ENCODE measurements at regions not wholly inside any gene's neighbourhood (a gene's known extent, or its start where the extent isn't known, plus 50 kb on each side); places are given as distances from the start of the nearest gene placed in this dataset.
"Not testable (repeated sequence)": the region's sequence is repeated elsewhere in the genome, so short reads cannot be mapped to it uniquely, and the experiment has no call there.

GRCh38 chr9:89854715-89855475 lies 250.1 kb downstream of the GADD45G start:
- Histone ChIP-seq H3K36me3 (ENCODE audit: control insufficient read depth, insufficient read depth, low read length) (no peaks in the 10 kb centered on the region), H3K4me1 (ENCODE audit: control insufficient read depth, insufficient read depth, low read length) (no peaks in the 10 kb centered on the region), H3K9ac (ENCODE audit: low read length) (no peak overlapping the region), H3K4me3 (ENCODE audit: low read length) (no peak overlapping the region), H3K27ac (ENCODE audit: low read depth, low read length) (no peak overlapping the region), H3K27me3 (ENCODE audit: control insufficient read depth, insufficient read depth, low read length) (no peaks in the 10 kb centered on the region)

- H3K36me3 ChIP-seq (ENCODE audit: control insufficient read depth, insufficient read depth, low read length); H3K4me1 ChIP-seq (ENCODE audit: control insufficient read depth, insufficient read depth, low read length); H3K9ac ChIP-seq (ENCODE audit: low read length); H3K27me3 ChIP-seq (ENCODE audit: control insufficient read depth, insufficient read depth, low read length); H3K4me3 ChIP-seq (ENCODE audit: low read length); H3K27ac ChIP-seq (ENCODE audit: low read depth, low read length): not testable (repeated sequence)
These were observed 251.5 kb downstream of the GADD45G start for GRCh38 chr9:89856296-89856695.

GRCh38 chr9:89856950-89857349 lies 252.1 kb downstream of the GADD45G start:
- H3K27ac ChIP-seq (ENCODE audit: low read depth, low read length); H3K4me3 ChIP-seq (ENCODE audit: low read length); H3K36me3 ChIP-seq (ENCODE audit: control insufficient read depth, insufficient read depth, low read length); H3K9ac ChIP-seq (ENCODE audit: low read length); H3K4me1 ChIP-seq (ENCODE audit: control insufficient read depth, insufficient read depth, low read length); H3K27me3 ChIP-seq (ENCODE audit: control insufficient read depth, insufficient read depth, low read length): not testable (repeated sequence)

- H3K4me1 ChIP-seq (ENCODE audit: control insufficient read depth, insufficient read depth, low read length); H3K27ac ChIP-seq (ENCODE audit: low read depth, low read length); H3K27me3 ChIP-seq (ENCODE audit: control insufficient read depth, insufficient read depth, low read length); H3K9ac ChIP-seq (ENCODE audit: low read length); H3K36me3 ChIP-seq (ENCODE audit: control insufficient read depth, insufficient read depth, low read length); H3K4me3 ChIP-seq (ENCODE audit: low read length): not testable (repeated sequence)
These were observed 255.0 kb downstream of the GADD45G start for GRCh38 chr9:89859842-89860241.

GRCh38 chr9:89861371-89861770 lies 256.6 kb downstream of the GADD45G start:
- not testable (repeated sequence) for H3K27ac ChIP-seq (ENCODE audit: low read depth, low read length); H3K36me3 ChIP-seq (ENCODE audit: control insufficient read depth, insufficient read depth, low read length); H3K4me3 ChIP-seq (ENCODE audit: low read length); H3K4me1 ChIP-seq (ENCODE audit: control insufficient read depth, insufficient read depth, low read length); H3K9ac ChIP-seq (ENCODE audit: low read length); H3K27me3 ChIP-seq (ENCODE audit: control insufficient read depth, insufficient read depth, low read length)

GRCh38 chr9:89862316-89862715 lies 257.5 kb downstream of the GADD45G start:
- H3K4me1 ChIP-seq (ENCODE audit: control insufficient read depth, insufficient read depth, low read length): no peaks in the 10 kb centered on the region

GRCh38 chr9:89863141-89863540 lies 258.3 kb downstream of the GADD45G start:
- no peaks in the 10 kb centered on the region for H3K27me3 ChIP-seq (ENCODE audit: control insufficient read depth, insufficient read depth, low read length)
- no peaks in the 10 kb centered on the region for H3K36me3 ChIP-seq (ENCODE audit: control insufficient read depth, insufficient read depth, low read length)
- H3K27ac ChIP-seq (ENCODE audit: low read depth, low read length): no peak overlapping the region
- no peak overlapping the region for H3K4me3 ChIP-seq (ENCODE audit: low read length)
- no peaks in the 10 kb centered on the region for H3K4me1 ChIP-seq (ENCODE audit: control insufficient read depth, insufficient read depth, low read length)
- H3K9ac ChIP-seq (ENCODE audit: low read length): no peak overlapping the region

More at GRCh38 chr9:89862316-89862715, 257.5 kb downstream of the GADD45G start:
- Histone ChIP-seq H3K36me3 (ENCODE audit: control insufficient read depth, insufficient read depth, low read length) (no peaks in the 10 kb centered on the region), H3K27me3 (ENCODE audit: control insufficient read depth, insufficient read depth, low read length) (no peaks in the 10 kb centered on the region), H3K4me3 (ENCODE audit: low read length) (no peak overlapping the region), H3K27ac (ENCODE audit: low read depth, low read length) (no peak overlapping the region), H3K9ac (ENCODE audit: low read length) (no peak overlapping the region)

- no peaks in the 10 kb centered on the region for H3K4me1 ChIP-seq (ENCODE audit: control insufficient read depth, insufficient read depth, low read length)
- H3K4me3 ChIP-seq (ENCODE audit: low read length): no peak overlapping the region
- no peak overlapping the region for H3K27ac ChIP-seq (ENCODE audit: low read depth, low read length)
- no peak overlapping the region for H3K9ac ChIP-seq (ENCODE audit: low read length)
- no peaks in the 10 kb centered on the region for H3K27me3 ChIP-seq (ENCODE audit: control insufficient read depth, insufficient read depth, low read length)
- H3K36me3 ChIP-seq (ENCODE audit: control insufficient read depth, insufficient read depth, low read length): no peaks in the 10 kb centered on the region
These were observed 259.0 kb downstream of the GADD45G start for GRCh38 chr9:89863837-89864236.

GRCh38 chr9:89864257-89864656 lies 259.4 kb downstream of the GADD45G start:
- Histone ChIP-seq H3K9ac (ENCODE audit: low read length) (no peak overlapping the region), H3K4me3 (ENCODE audit: low read length) (no peak overlapping the region), H3K4me1 (ENCODE audit: control insufficient read depth, insufficient read depth, low read length) (no peaks in the 10 kb centered on the region), H3K27me3 (ENCODE audit: control insufficient read depth, insufficient read depth, low read length) (no peaks in the 10 kb centered on the region), H3K36me3 (ENCODE audit: control insufficient read depth, insufficient read depth, low read length) (no peaks in the 10 kb centered on the region), H3K27ac (ENCODE audit: low read depth, low read length) (no peak overlapping the region)

- Histone ChIP-seq H3K4me3 (ENCODE audit: low read length) (no peak overlapping the region), H3K4me1 (ENCODE audit: control insufficient read depth, insufficient read depth, low read length) (no peaks in the 10 kb centered on the region), H3K27ac (ENCODE audit: low read depth, low read length) (no peak overlapping the region), H3K36me3 (ENCODE audit: control insufficient read depth, insufficient read depth, low read length) (no peaks in the 10 kb centered on the region), H3K27me3 (ENCODE audit: control insufficient read depth, insufficient read depth, low read length) (no peaks in the 10 kb centered on the region), H3K9ac (ENCODE audit: low read length) (no peak overlapping the region)
These were observed 259.9 kb downstream of the GADD45G start for GRCh38 chr9:89864731-89865130.

GRCh38 chr9:89865357-89865756 lies 260.5 kb downstream of the GADD45G start:
- Histone ChIP-seq H3K9ac (ENCODE audit: low read length) (no peak overlapping the region), H3K4me1 (ENCODE audit: control insufficient read depth, insufficient read depth, low read length) (no peaks in the 10 kb centered on the region), H3K4me3 (ENCODE audit: low read length) (no peak overlapping the region), H3K27me3 (ENCODE audit: control insufficient read depth, insufficient read depth, low read length) (no peaks in the 10 kb centered on the region), H3K27ac (ENCODE audit: low read depth, low read length) (no peak overlapping the region), H3K36me3 (ENCODE audit: control insufficient read depth, insufficient read depth, low read length) (no peaks in the 10 kb centered on the region)

GRCh38 chr9:89865981-89866380 lies 261.2 kb downstream of the GADD45G start:
- Histone ChIP-seq H3K27ac (ENCODE audit: low read depth, low read length) (no peak overlapping the region), H3K9ac (ENCODE audit: low read length) (no peak overlapping the region), H3K36me3 (ENCODE audit: control insufficient read depth, insufficient read depth, low read length) (no peaks in the 10 kb centered on the region), H3K27me3 (ENCODE audit: control insufficient read depth, insufficient read depth, low read length) (no peaks in the 10 kb centered on the region), H3K4me3 (ENCODE audit: low read length) (no peak overlapping the region), H3K4me1 (ENCODE audit: control insufficient read depth, insufficient read depth, low read length) (no peaks in the 10 kb centered on the region)

GRCh38 chr9:89866701-89867100 lies 261.9 kb downstream of the GADD45G start:
- no peak overlapping the region for H3K4me3 ChIP-seq (ENCODE audit: low read length)

More at GRCh38 chr9:89866701-89867100, 261.9 kb downstream of the GADD45G start:
- Histone ChIP-seq H3K27ac (ENCODE audit: low read depth, low read length) (no peak overlapping the region), H3K27me3 (ENCODE audit: control insufficient read depth, insufficient read depth, low read length) (no peaks in the 10 kb centered on the region), H3K4me1 (ENCODE audit: control insufficient read depth, insufficient read depth, low read length) (no peaks in the 10 kb centered on the region), H3K36me3 (ENCODE audit: control insufficient read depth, insufficient read depth, low read length) (no peaks in the 10 kb centered on the region), H3K9ac (ENCODE audit: low read length) (no peak overlapping the region)
